SK-MEL-5 (cell line): ENCODE measurements at regions not wholly inside any gene's neighbourhood (a gene's known extent, or its start where the extent isn't known, plus 50 kb on each side); places are given as distances from the start of the nearest gene placed in this dataset.
"Not testable (repeated sequence)": the region's sequence is repeated elsewhere in the genome, so short reads cannot be mapped to it uniquely, and the experiment has no call there.

ENCODE experiments used
- DNase-seq: peaks from one replicate; pipeline ENCODE4 v3.0.0-alpha.2; 2016; ENCODE audit warnings: low read depth, low spot score
- in situ Hi-C: cut with HindIII; loops from 2 replicates; pipeline ENCODE4 v1.10.0; 2016; ENCODE audit warnings: low sequenced_read_pairs, high pct_unique_total_duplicates, low pct_unique_long_range_greater_than_20kb

DNA sequence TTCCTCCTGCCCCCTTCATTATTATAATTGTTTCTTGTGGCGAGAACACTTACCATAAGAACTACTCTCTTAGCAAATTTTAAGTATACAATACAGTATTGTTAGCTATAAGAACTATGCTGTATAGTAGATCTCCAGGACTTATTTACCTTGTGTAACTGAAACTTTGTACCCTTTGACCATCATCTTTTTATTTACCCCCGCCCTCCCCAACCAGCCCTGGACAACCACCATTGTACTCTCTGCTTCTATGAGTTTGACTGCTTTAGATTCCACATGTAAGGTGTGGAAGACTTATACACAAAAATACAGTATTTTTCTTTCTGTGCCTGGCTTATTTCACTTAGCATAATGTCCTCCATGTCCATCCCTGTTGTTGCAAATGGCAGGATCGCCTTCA lies 161.1 kb downstream of the PHF8 start:
- DNase-seq: no peak
- in situ Hi-C loops: no loop called here

DNA sequence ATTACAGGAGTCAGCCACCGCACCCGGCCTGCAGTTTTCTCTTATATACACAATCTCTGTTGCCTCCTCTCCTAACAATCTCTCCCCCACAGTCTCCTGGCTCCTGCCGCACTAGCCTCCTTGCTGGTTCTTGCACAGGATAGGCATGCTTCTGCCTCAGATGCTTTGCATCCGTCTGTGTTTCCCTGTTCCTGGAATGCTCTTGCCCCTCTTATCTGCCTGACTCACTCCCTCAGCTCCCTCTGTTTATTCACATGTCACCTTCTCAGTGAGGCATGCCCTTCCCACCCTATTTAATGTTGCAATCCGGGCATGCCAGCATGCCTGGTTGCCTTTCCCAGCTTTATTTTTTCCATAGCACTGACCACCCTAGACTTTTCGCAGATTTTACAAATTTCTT lies 161.9 kb downstream of the PHF8 start:
- in situ Hi-C loops: no loop called here

DNA sequence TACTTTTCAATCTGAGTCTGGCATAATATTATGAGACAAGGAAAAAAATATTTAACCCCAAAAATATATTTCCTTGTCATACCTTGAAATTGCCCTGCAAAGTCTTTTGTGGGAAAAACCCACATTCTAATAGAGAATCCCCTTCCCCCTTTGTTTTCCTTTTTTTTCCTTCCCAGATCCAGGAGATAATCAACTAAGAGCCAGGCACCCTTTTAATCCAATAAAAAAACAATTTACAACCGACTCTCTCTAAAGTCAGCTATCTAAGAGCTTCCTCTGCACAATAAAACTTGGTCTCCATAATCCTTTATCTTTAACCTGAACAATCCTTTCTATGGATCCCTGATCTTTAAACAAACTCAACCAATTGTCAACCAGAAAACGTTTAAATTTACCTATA lies 163.5 kb downstream of the PHF8 start:
- in situ Hi-C loops: not testable (repeated sequence)

More for the DNA sequence above, 161.9 kb downstream of the PHF8 start:
- no peak for DNase-seq

GRCh38 chrX:53859890-53860289 lies 173.4 kb upstream of the HUWE1 start:
- in situ Hi-C loops: no loop called here

More for the DNA sequence above, 163.5 kb downstream of the PHF8 start:
- not testable (repeated sequence) for DNase-seq

DNA sequence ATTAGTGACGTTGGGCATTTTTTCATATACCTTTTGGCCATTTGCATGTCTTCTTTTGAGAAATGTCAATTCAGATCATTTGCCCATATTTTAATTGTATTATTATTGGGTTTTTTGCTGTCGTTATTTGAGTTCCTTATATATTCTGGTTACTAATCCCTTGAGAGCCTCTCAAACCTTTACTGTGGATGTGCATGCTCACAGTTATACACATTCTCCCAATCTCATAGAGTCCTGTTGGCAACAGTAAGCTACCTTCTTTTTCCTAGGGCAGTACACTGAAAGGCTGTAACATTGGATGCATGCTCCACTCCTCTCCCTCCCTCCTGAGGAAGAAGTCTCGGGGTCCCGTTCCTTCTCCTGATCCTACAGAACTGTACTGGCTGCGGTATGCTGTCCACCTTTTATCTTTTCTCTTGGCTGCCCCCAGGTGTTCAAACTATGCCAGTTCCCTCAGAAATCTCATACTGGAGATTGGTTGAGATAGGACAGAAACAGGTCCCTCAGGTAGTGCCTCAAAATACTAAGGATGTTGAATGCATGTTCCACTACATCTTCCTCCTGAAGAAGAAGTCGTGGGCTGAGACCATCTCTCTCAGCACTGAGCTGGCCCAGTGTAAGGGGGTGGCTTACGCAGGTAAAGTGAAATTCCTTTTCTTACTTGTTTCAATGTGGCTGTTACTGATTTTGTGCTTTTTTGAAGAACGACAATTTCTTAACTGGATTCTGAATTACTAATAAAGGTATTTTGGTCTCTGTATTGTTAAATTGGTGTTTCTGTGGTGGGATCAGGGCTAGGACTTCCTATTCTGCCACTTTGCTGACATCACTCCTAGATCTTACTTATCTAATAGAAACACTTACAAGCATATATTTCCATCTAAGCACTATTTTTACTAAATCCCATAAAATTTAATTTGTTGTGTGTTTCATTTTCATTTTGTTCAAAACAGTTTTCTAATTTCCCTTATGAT lies 145.4 kb upstream of the HUWE1 start:
- peak; percentile 63 for DNase-seq
- in situ Hi-C loops: no loop called here

More at GRCh38 chrX:53859890-53860289, 173.4 kb upstream of the HUWE1 start:
- DNase-seq: no peak

DNA sequence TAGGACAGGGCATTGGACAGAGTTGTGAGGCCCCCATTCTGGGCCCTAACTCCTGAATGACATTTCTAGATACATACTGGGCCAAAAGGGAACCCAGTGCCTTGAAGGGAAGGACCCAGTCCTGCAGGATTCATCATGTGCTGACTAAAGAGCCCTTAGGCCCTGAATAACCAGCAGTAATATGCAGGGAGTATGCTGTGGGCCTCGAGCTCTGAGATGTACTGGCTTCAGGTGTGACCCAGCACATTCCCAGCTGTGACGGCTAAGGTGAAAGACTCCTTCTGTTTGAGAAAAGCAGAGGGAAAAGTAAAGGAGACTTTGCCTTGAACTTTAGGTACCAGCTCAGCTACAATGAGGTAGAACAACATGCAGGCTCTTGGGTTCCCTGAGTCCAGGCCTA lies 138.2 kb upstream of the HUWE1 start:
- no peak for DNase-seq
- in situ Hi-C loops: no loop called here

- DNase-seq, in situ Hi-C loops: not testable (repeated sequence)
These were observed 131.6 kb upstream of the HUWE1 start for GRCh38 chrX:53818115-53818514.

GRCh38 chrX:53817548-53817947 lies 131.0 kb upstream of the HUWE1 start:
- in situ Hi-C loops: no loop called here
- no peak for DNase-seq

DNA sequence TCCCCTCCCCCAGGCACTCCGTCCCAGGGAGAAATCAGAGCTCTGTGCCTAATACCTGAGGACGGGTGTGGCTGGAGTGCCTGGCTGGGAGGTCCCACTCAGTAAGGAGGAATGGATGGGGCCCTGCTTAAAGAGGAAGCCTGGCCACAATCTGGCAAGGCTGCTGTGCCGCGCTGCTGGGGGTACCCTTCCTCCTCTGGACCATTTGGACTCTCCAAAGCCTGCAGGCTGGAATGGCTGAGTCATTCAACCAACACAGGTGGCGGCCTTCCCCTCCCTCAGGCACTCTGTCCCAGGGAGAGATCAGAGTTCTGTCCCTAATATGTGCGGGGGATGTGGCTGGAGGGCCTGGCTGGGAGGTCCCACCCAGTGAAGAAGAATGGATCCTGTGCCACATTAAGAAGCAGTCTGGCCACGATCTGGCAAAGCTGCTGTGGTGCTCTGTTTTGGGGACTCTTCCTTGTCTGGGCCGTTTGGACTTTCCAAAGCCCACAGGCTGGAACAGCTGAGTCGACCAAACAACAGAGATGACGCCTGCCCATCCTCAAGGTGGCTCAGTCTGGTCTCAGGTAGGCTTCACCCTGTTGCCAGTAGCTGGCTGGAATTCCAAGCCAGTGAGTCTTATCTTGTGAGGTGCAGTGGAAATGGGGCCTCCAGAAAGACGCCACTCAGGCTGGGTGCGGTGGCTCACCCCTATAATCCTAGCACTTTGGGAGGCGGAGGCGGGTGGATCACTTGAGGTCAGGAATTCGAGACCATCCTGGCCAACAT lies 127.3 kb upstream of the HUWE1 start:
- DNase-seq: no peak
- in situ Hi-C loops: no loop called here

- in situ Hi-C loops: no loop called here
- DNase-seq: no peak
These were observed 111.8 kb upstream of the HUWE1 start for GRCh38 chrX:53798281-53798680.

- in situ Hi-C loops: no loop called here
These were observed 109.1 kb upstream of the HUWE1 start for GRCh38 chrX:53795576-53795975.

GRCh38 chrX:53794181-53794580 lies 107.7 kb upstream of the HUWE1 start:
- in situ Hi-C loops: no loop called here
- DNase-seq: peak; percentile 2

More at GRCh38 chrX:53795576-53795975, 109.1 kb upstream of the HUWE1 start:
- no peak for DNase-seq

- in situ Hi-C loops: no loop called here
- no peak for DNase-seq
These were observed 82.3 kb upstream of the HUWE1 start for GRCh38 chrX:53768865-53769264.

DNA sequence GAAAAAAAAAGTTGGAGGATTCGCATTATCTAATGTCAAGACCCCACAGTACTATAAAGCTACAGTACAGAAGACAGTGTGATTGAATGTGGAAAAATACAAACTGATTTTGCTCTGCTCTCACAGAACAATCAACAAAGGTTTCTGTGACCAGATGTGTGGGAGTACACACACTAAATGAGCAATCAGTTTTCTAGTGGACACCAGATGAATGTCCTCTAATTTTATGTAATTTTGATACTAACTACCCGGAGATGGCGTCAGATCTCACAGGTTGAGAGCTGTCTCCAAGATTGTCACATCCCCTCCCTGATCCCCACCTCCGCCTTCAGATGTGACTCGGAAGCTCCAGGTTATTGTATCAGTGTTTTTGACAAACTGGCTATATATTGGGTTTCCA lies 81.9 kb upstream of the HUWE1 start:
- in situ Hi-C loops: no loop called here
- peak; percentile 6 for DNase-seq

GRCh38 chrX:53767544-53767943 lies 81.0 kb upstream of the HUWE1 start:
- DNase-seq: no peak
- in situ Hi-C loops: no loop called here

DNA sequence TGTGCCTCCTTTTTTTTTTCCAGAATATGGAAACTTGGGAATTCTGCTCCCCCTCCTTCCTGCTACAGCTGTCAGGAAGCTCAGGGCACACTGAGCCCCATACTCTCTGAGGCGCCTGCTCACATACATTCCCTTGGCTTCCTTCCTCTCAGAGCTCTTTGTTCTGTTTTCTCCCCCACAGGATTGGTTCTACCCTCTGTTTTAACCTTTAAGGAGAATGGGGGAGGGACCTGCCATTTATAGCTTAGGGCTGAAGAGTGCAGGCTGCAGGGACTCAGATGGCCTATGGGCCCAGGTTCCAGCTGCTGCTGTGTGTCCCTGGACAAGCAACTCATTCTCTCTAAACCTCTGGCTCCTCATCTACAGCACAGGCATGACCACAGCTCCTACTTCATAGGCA lies 70.7 kb upstream of the HUWE1 start:
- peak; percentile 18 for DNase-seq
- in situ Hi-C loops: not testable (repeated sequence)

- DNase-seq: no peak
- in situ Hi-C loops: no loop called here
These were observed 60.2 kb upstream of the HUWE1 start for GRCh38 chrX:53746718-53747117.

DNA sequence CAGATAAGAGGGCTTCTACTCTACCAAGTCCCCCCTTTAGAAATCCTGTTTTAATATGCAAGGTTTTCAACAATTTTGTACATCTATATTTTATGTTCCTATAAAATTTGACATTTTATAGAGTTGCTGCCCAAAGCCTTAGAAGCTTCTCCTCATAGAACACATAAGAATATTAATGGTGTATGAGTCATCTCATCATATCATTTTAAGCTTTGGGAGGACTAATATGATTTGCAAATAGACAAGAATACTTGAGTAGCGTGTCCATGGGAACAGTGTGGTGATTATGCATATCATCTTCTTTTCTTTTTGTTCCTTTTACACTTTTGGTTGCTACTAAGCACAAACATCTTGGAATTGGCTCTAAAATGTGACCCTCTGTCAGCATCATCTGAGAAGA lies 56.7 kb upstream of the HUWE1 start:
- in situ Hi-C loops: no loop called here
- DNase-seq: no peak
